Astrocyte of the cerebellum (primary cell): ENCODE measurements at regions not wholly inside any gene's neighbourhood (a gene's known extent, or its start where the extent isn't known, plus 50 kb on each side); places are given as distances from the start of the nearest gene placed in this dataset.
A peak's percentile ranks its signal among the peaks of the same experiment; 100 is the strongest.

Source experiments
- DNase-seq: peaks from one replicate; pipeline ENCODE4 v3.0.0-alpha.2; 2011; ENCODE audit warnings: low read depth
- H3K4me3 ChIP-seq: 2 replicates; pipeline ENCODE4 v1.5.1; 2011; ENCODE audit warnings: mild to moderate bottlenecking, low read depth, low read length, moderate library complexity
- in situ Hi-C: cut with HindIII; loops from 2 replicates; pipeline ENCODE4 v1.10.0; 2017; ENCODE audit warnings: low sequenced_read_pairs
- TF ChIP-seq, protein P1 (sequence below): IDR thresholded peaks from 2 replicates; pipeline ENCODE4 v1.5.1; 2012; ENCODE audit warnings: low read length, low read depth, moderate library complexity, mild to moderate bottlenecking; ENCODE audit errors: missing control alignments

GRCh38 chr7:113207441-113207840 lies 89.1 kb upstream of the SMIM30 start:
- in situ Hi-C loops, result no loop called here
- H3K4me3 ChIP-seq, result no peak overlapping the region
- DNase-seq, result no peak
- TF ChIP-seq, protein P1, sequence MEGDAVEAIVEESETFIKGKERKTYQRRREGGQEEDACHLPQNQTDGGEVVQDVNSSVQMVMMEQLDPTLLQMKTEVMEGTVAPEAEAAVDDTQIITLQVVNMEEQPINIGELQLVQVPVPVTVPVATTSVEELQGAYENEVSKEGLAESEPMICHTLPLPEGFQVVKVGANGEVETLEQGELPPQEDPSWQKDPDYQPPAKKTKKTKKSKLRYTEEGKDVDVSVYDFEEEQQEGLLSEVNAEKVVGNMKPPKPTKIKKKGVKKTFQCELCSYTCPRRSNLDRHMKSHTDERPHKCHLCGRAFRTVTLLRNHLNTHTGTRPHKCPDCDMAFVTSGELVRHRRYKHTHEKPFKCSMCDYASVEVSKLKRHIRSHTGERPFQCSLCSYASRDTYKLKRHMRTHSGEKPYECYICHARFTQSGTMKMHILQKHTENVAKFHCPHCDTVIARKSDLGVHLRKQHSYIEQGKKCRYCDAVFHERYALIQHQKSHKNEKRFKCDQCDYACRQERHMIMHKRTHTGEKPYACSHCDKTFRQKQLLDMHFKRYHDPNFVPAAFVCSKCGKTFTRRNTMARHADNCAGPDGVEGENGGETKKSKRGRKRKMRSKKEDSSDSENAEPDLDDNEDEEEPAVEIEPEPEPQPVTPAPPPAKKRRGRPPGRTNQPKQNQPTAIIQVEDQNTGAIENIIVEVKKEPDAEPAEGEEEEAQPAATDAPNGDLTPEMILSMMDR, result no peak

GRCh38 chr7:113204415-113204814 lies 86.1 kb upstream of the SMIM30 start:
- TF ChIP-seq, protein P1, result no peak
- DNase-seq, result no peak
- no peak overlapping the region for H3K4me3 ChIP-seq
- in situ Hi-C loops, result no loop called here

DNA sequence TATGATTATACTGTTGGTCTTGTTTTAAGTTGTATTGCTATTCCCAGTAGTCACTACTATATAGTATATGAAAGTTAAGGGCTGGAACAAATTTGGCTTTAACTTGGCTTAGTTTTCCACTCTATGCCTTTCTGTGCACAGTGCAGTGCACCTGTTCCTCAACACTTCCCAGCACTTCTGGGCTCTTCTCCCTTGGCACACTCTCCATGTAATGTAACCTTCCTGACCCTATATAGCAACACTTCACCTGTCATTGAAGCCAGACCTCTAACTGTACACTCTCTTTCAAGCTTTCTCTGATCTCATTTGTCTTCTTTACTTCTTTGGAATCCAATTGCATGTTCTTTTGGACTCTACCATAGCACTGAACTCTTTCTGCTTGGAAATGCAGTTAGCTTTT lies 83.9 kb upstream of the SMIM30 start:
- in situ Hi-C loops, result no loop called here
- no peak overlapping the region for H3K4me3 ChIP-seq
- TF ChIP-seq, protein P1, result no peak
- no peak for DNase-seq

DNA sequence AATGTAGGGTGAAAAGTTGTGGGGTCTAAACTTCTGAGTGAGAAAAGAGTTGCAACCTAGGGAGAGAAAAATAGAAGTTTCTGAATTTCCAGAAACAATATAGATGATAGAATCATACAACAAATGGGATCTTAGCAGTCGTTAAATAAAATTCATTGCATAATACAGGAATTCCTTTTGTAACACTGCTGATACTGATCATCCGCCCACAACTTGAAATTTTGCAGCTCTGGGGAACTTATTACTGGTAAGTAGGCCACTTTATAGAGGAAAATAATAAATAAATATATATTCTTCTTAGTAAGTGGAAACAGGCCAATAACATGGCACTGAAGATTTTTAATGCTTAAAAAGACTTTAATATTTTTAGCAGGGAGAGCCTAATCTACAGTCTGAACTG lies 81.9 kb upstream of the SMIM30 start:
- TF ChIP-seq, protein P1, result no peak
- no peak overlapping the region for H3K4me3 ChIP-seq
- no peak for DNase-seq
- in situ Hi-C loops, result no loop called here

DNA sequence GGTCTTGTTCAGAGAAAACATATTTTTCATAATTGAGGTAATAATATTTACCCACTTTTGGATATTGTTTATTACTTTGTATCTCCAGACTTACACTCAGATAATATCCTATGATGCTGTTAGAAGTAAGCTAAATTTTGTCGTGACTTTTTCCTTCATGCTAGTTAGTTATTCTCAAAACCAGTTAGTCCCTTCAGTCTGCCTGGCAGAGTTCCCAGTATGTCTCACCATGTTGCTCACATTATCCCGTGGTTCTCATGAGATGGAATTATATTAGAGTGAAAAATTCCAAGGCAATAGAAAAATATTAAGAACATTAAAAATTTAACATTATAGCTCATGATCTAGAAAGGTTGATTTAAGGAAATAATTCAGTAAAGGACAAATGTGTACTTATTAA lies 81.5 kb upstream of the SMIM30 start:
- TF ChIP-seq, protein P1, result no peak
- H3K4me3 ChIP-seq, result no peak overlapping the region
- DNase-seq, result peak; percentile 52
- in situ Hi-C loops, result no loop called here

DNA sequence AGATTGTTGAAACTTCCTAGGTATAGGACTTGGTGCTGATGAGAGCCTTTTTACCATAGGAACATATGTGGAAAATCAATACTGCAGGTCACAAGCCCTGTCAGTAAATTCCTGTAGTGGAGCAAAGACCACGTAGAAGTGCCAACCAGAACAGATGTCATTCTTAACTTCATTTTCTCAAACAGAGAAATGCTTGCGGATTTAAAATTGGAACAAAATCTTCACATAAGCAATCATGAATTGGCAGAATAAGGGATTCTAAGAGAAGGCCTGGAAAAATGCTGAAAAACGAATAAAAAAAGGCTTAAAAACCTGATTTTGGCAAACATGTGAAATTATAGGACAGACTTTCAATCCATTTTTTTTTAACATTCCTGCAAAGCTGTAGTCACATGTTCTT lies 80.8 kb upstream of the SMIM30 start:
- DNase-seq, result no peak
- in situ Hi-C loops, result no loop called here
- H3K4me3 ChIP-seq, result no peak overlapping the region
- TF ChIP-seq, protein P1, result no peak

DNA sequence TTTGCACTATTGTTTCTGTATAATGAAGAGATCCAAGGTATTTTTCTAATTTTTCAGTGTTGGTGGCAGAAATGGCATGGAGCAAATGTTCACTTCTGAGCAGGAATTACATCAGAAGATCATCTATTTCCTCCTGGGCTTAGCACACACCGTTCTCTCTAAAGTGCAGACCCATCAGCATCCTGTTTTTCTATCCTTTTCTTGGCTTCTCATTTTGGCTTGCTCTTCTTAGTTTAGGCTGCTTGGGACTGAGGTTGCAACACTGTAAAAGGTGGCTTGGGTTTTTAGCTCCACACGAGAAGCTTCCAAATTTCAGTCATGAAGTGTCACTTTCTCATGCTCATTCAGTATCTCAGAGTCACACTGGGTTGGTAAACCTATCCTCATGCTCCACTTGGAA lies 79.9 kb upstream of the SMIM30 start:
- TF ChIP-seq, protein P1, result no peak
- in situ Hi-C loops, result no loop called here
- DNase-seq, result no peak

More for the DNA sequence above, 79.9 kb upstream of the SMIM30 start:
- no peak overlapping the region for H3K4me3 ChIP-seq
